ENCODE measurements at regions not wholly inside any gene's neighbourhood (a gene's known extent, or its start where the extent isn't known, plus 50 kb on each side); places are given as distances from the start of the nearest gene placed in this dataset.

GRCh38 chr16:34078691-34079090, 619.3 kb downstream of the TP53TG3F start:
- TF ChIP-seq, protein P1, sequence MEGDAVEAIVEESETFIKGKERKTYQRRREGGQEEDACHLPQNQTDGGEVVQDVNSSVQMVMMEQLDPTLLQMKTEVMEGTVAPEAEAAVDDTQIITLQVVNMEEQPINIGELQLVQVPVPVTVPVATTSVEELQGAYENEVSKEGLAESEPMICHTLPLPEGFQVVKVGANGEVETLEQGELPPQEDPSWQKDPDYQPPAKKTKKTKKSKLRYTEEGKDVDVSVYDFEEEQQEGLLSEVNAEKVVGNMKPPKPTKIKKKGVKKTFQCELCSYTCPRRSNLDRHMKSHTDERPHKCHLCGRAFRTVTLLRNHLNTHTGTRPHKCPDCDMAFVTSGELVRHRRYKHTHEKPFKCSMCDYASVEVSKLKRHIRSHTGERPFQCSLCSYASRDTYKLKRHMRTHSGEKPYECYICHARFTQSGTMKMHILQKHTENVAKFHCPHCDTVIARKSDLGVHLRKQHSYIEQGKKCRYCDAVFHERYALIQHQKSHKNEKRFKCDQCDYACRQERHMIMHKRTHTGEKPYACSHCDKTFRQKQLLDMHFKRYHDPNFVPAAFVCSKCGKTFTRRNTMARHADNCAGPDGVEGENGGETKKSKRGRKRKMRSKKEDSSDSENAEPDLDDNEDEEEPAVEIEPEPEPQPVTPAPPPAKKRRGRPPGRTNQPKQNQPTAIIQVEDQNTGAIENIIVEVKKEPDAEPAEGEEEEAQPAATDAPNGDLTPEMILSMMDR (conservative IDR thresholded peaks at IDR 0.05; ENCODE audit: low read length): no peak
- TF ChIP-seq EZH2phosphoT487 (IDR thresholded peaks at IDR 0.05; ENCODE audit: borderline replicate concordance, low read depth, low read length): no peak

All from OCI-LY7 (cell line).